ENCODE measurements at regions not wholly inside any gene's neighbourhood (a gene's known extent, or its start where the extent isn't known, plus 50 kb on each side); places are given as distances from the start of the nearest gene placed in this dataset.

GRCh38 chr13:109694972-109695371 lies 91.4 kb downstream of the IRS2 start:
- ChIA-PET CTCF (no interaction called here), POLR2A (no interaction called here)
- H3K9me3 ChIP-seq (ENCODE audit: control insufficient read depth in 2 of 3, low read length in 3 of 3) = no peaks in the 10 kb centered on the region
- no peak overlapping the region for H3K27ac ChIP-seq (ENCODE audit: low read depth, low read length)
- ATAC-seq (no peak), DNase-seq (no peak)
- intact Hi-C loops (cut with micrococcal nuclease) = loop anchor here in 1 of 2 donors (5.0 kb wide), 1 partner anchor 82 kb away; no protein-coding TSS in a partner anchor
- peaks cover 0 to 4% (median 2%) of the 10 kb centered on the region in 7 donors for H3K4me1 Mint-ChIP-seq
- peaks cover 0 to 5% (median 0%) of the 10 kb centered on the region in 5 donors for H3K27me3 Mint-ChIP-seq
- peaks cover 0 to under 1% of the 10 kb centered on the region in 2 donors for H3K4me1 ChIP-seq (ENCODE audit: control insufficient read depth in 2 of 2, insufficient read depth in 2 of 2, low read length in 2 of 2)
- no peaks in the 10 kb centered on the region for H3K9me3 Mint-ChIP-seq
- no peak overlapping the region for H3K27ac Mint-ChIP-seq
- H3K4me3 Mint-ChIP-seq = no peak overlapping the region
- H3K36me3 Mint-ChIP-seq = no peaks in the 10 kb centered on the region
- no peaks in the 10 kb centered on the region for H3K36me3 ChIP-seq (ENCODE audit: control insufficient read depth in 2 of 3, insufficient read depth in 3 of 3, low read length in 3 of 3)
- H3K4me3 ChIP-seq (ENCODE audit: low read length) = no peak overlapping the region
- H3K27me3 ChIP-seq (ENCODE audit: control insufficient read depth in 2 of 2, insufficient read depth in 2 of 2, low read length in 2 of 2) = no peaks in the 10 kb centered on the region

DNA sequence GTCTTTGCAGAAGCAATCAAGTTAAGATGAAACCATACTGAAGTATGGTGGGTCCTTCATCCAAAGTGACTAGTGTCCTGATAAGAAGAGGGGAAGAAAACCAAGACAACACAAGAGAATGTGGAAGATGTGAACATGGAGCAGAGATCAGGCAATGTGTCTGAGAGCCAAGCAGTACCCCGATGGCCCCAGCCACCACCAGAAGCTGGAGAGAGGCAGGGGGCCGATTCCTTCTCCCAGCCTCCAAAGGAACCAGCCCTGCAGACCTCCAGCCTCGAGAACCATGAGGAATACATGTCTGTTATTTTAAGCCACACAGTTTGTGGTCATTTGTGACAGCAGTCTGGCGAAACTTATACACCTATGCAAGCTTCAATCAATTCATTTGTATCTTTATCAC lies 93.2 kb downstream of the IRS2 start:
- Mint-ChIP-seq H3K27me3 (peaks cover 0 to 5% (median 0%) of the 10 kb centered on the region in 5 donors), H3K27ac (no peak overlapping the region), H3K4me3 (no peak overlapping the region), H3K9me3 (no peaks in the 10 kb centered on the region), H3K4me1 (no peaks in the 10 kb centered on the region), H3K36me3 (no peaks in the 10 kb centered on the region)
- Histone ChIP-seq H3K27me3 (ENCODE audit: control insufficient read depth in 2 of 2, insufficient read depth in 2 of 2, low read length in 2 of 2) (no peaks in the 10 kb centered on the region), H3K4me3 (ENCODE audit: low read length) (no peak overlapping the region), H3K27ac (ENCODE audit: low read depth, low read length) (no peak overlapping the region), H3K4me1 (ENCODE audit: control insufficient read depth in 2 of 2, insufficient read depth in 2 of 2, low read length in 2 of 2) (no peaks in the 10 kb centered on the region), H3K36me3 (ENCODE audit: control insufficient read depth in 2 of 3, insufficient read depth in 3 of 3, low read length in 3 of 3) (no peaks in the 10 kb centered on the region), H3K9me3 (ENCODE audit: control insufficient read depth in 2 of 3, low read length in 3 of 3) (no peaks in the 10 kb centered on the region)
- ChIA-PET POLR2A (no interaction called here), CTCF (no interaction called here)
- intact Hi-C loops (cut with micrococcal nuclease) = no loop called here
- DNase-seq (no peak), ATAC-seq (no peak)

GRCh38 chr13:109691689-109692088 lies 94.7 kb downstream of the IRS2 start:
- no peak overlapping the region for H3K27ac ChIP-seq (ENCODE audit: low read depth, low read length)
- no peak overlapping the region for H3K4me3 Mint-ChIP-seq
- H3K4me1 Mint-ChIP-seq = no peaks in the 10 kb centered on the region
- no peak overlapping the region for H3K4me3 ChIP-seq (ENCODE audit: low read length)
- H3K27me3 ChIP-seq (ENCODE audit: control insufficient read depth in 2 of 2, insufficient read depth in 2 of 2, low read length in 2 of 2) = no peaks in the 10 kb centered on the region
- no peaks in the 10 kb centered on the region for H3K36me3 ChIP-seq (ENCODE audit: control insufficient read depth in 2 of 3, insufficient read depth in 3 of 3, low read length in 3 of 3)
- H3K9me3 ChIP-seq (ENCODE audit: control insufficient read depth in 2 of 3, low read length in 3 of 3) = no peaks in the 10 kb centered on the region
- H3K4me1 ChIP-seq (ENCODE audit: control insufficient read depth in 2 of 2, insufficient read depth in 2 of 2, low read length in 2 of 2) = no peaks in the 10 kb centered on the region
- ChIA-PET CTCF (no interaction called here), POLR2A (interaction anchor here (0.7 kb wide), 1 partner anchor 41 kb away, joined by 3 read pairs; no protein-coding TSS in a partner anchor)
- peaks cover 0 to 2% (median 0%) of the 10 kb centered on the region in 5 donors for H3K27me3 Mint-ChIP-seq
- no peaks in the 10 kb centered on the region for H3K36me3 Mint-ChIP-seq
- DNase-seq (no peak), ATAC-seq (no peak)
- no peaks in the 10 kb centered on the region for H3K9me3 Mint-ChIP-seq
- intact Hi-C loops (cut with micrococcal nuclease) = no loop called here
- H3K27ac Mint-ChIP-seq = no peak overlapping the region

- no peak for ATAC-seq
- H3K27me3 Mint-ChIP-seq = peaks cover 0 to 12% (median 10%) of the 10 kb centered on the region in 5 donors
Measured at GRCh38 chr13:109687559-109688448, 98.6 kb downstream of the IRS2 start.

DNA sequence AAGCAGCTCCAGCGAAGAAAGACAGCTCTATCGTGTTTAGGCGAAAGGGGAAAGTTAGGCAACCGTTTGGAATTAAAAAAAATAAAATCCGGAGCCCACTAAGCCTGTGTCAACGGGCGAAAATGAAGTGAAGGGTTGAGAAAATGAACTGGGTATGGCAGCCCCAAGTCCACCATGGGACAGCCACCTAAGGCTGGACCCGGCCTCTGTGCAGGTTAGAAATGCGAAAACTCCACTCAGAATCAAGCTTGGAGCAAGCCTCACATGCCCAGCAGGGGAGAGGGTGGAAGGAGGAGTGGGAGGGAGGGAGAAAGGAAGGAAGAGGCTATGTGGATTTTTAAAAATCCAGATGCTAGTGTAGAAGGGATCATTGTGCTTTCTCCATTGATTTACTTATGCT lies 101.2 kb downstream of the IRS2 start:
- Histone ChIP-seq H3K9me3 (ENCODE audit: control insufficient read depth in 2 of 3, low read length in 3 of 3) (no peaks in the 10 kb centered on the region), H3K4me3 (ENCODE audit: low read length) (no peak overlapping the region), H3K4me1 (ENCODE audit: control insufficient read depth in 2 of 2, insufficient read depth in 2 of 2, low read length in 2 of 2) (no peaks in the 10 kb centered on the region), H3K36me3 (ENCODE audit: control insufficient read depth in 2 of 3, insufficient read depth in 3 of 3, low read length in 3 of 3) (no peaks in the 10 kb centered on the region), H3K27ac (ENCODE audit: low read depth, low read length) (no peak overlapping the region), H3K27me3 (ENCODE audit: control insufficient read depth in 2 of 2, insufficient read depth in 2 of 2, low read length in 2 of 2) (no peaks in the 10 kb centered on the region)
- Mint-ChIP-seq H3K27me3 (peaks cover 0 to 23% (median 16%) of the 10 kb centered on the region in 5 donors), H3K27ac (no peak overlapping the region), H3K4me1 (no peaks in the 10 kb centered on the region), H3K36me3 (no peaks in the 10 kb centered on the region), H3K4me3 (no peak overlapping the region), H3K9me3 (no peaks in the 10 kb centered on the region)
- intact Hi-C loops (cut with micrococcal nuclease) = no loop called here
- CTCF ChIA-PET = no interaction called here
- no peak for DNase-seq
- POLR2A ChIA-PET = no interaction called here
- ATAC-seq = no peak

More at GRCh38 chr13:109687559-109688448, 98.6 kb downstream of the IRS2 start:
- H3K27ac ChIP-seq (ENCODE audit: low read depth, low read length) = no peak overlapping the region
- H3K27ac Mint-ChIP-seq = no peak overlapping the region
- H3K4me1 Mint-ChIP-seq = no peaks in the 10 kb centered on the region
- H3K36me3 ChIP-seq (ENCODE audit: control insufficient read depth in 2 of 3, insufficient read depth in 3 of 3, low read length in 3 of 3) = no peaks in the 10 kb centered on the region
- ChIA-PET POLR2A (interaction anchor here (0.7 kb wide), 1 partner anchor 96 kb away, joined by 3 read pairs; no protein-coding TSS in a partner anchor), CTCF (no interaction called here)
- H3K4me1 ChIP-seq (ENCODE audit: control insufficient read depth in 2 of 2, insufficient read depth in 2 of 2, low read length in 2 of 2) = no peaks in the 10 kb centered on the region
- no peaks in the 10 kb centered on the region for H3K27me3 ChIP-seq (ENCODE audit: control insufficient read depth in 2 of 2, insufficient read depth in 2 of 2, low read length in 2 of 2)
- no peak overlapping the region for H3K4me3 ChIP-seq (ENCODE audit: low read length)
- H3K4me3 Mint-ChIP-seq = no peak overlapping the region
- H3K36me3 Mint-ChIP-seq = no peaks in the 10 kb centered on the region
- intact Hi-C loops (cut with micrococcal nuclease) = no loop called here
- H3K9me3 Mint-ChIP-seq = no peaks in the 10 kb centered on the region
- DNase-seq = no peak
- no peaks in the 10 kb centered on the region for H3K9me3 ChIP-seq (ENCODE audit: control insufficient read depth in 2 of 3, low read length in 3 of 3)

GRCh38 chr13:109684824-109685202 lies 101.6 kb downstream of the IRS2 start:
- ChIA-PET POLR2A (no interaction called here), CTCF (no interaction called here)
- Histone ChIP-seq H3K27me3 (ENCODE audit: control insufficient read depth in 2 of 2, insufficient read depth in 2 of 2, low read length in 2 of 2) (no peaks in the 10 kb centered on the region), H3K4me1 (ENCODE audit: control insufficient read depth in 2 of 2, insufficient read depth in 2 of 2, low read length in 2 of 2) (no peaks in the 10 kb centered on the region), H3K27ac (ENCODE audit: low read depth, low read length) (no peak overlapping the region), H3K36me3 (ENCODE audit: control insufficient read depth in 2 of 3, insufficient read depth in 3 of 3, low read length in 3 of 3) (no peaks in the 10 kb centered on the region), H3K9me3 (ENCODE audit: control insufficient read depth in 2 of 3, low read length in 3 of 3) (no peaks in the 10 kb centered on the region), H3K4me3 (ENCODE audit: low read length) (no peak overlapping the region)
- H3K9me3 Mint-ChIP-seq = no peaks in the 10 kb centered on the region
- DNase-seq = no peak
- no peak for ATAC-seq
- no peaks in the 10 kb centered on the region for H3K4me1 Mint-ChIP-seq
- intact Hi-C loops (cut with micrococcal nuclease) = no loop called here
- no peaks in the 10 kb centered on the region for H3K36me3 Mint-ChIP-seq
- H3K4me3 Mint-ChIP-seq = no peak overlapping the region
- H3K27ac Mint-ChIP-seq = no peak overlapping the region
- peaks cover 0 to 23% (median 16%) of the 10 kb centered on the region in 5 donors for H3K27me3 Mint-ChIP-seq

Data from naive thymus-derived CD4-positive, alpha-beta T cell (primary cell).